GM19455 (cell line): ENCODE measurements at regions not wholly inside any gene's neighbourhood (a gene's known extent, or its start where the extent isn't known, plus 50 kb on each side); places are given as distances from the start of the nearest gene placed in this dataset.

ENCODE experiments used
- ATAC-seq: cut with Tn5 transposase; IDR thresholded peaks from one replicate; pipeline ENCODE4 v1.9.1; 2021; ENCODE audit not compliant: unreplicated experiment

DNA sequence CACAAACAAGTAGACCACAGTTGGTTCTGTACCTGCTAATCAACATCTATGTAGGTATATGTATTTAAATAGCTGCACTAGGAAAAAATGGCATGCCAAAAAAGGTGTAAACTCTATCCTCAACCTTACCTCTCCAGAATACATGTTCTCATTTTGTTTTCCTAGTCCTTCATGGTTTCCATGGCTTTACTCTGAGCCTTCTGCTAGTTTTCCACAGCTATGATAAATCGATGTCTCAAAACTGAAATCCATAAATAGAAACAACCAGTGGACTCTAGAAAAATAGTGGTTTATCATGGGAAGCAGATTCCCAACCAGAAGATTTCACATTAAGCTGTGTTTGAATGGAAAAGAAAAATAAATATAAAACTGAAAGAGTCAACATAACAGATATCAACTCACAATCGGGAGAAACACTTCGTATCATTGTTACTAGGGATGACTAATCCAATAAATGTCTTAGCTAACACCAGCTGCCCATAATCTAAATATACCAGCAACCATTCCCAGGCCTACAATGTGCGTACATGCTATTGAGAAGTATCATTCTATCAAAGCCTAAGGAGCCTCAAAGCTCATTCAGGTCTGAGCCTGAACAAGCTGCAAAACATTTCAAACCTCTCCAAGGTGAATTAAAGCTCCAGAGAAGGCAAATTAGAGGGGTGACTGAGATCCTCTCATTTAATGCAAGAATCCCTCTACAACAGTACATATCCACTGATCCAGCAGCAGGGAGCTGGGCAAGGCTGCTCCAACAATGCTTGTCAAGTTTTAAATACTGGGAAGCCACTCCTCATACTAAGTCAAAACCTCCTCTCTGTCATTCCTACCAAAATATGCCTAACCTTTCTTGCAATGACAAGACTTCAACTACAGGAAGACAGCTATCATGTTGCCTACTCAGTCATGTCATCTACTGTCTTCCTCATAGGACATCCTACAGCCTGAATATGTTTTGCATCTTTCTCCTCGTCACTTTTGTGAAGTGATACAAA is 90.2 kb downstream of the KCTD12 start:
- ATAC-seq = no peak

DNA sequence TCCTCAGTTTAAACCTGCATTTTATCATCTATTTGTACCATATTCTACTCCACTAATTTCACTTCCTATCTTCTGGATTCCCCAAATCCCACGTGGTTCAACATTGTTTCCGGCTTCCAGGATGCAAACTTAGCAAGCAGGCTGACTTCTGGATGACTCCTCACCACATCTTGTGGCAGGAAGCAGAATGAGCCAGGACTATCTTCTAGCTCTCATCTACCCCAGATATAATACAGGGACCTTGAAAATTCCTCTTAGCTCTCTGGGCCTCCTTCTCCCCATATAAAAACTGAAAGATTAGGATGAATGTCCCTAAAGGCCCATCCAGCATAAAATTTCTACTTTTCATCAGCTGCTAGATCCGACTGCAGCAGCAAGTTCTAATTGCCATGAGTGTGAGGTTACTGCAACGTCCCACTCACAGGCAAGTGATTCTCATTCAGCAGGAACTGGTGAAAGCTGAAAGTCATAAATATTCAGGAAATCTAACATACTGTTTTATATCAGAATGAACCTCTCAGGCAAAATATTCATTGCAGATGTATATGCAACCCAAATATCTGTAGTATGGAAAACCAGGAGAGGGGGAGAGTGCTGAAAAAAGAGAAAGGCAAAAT is 93.4 kb downstream of the KCTD12 start:
- no peak for ATAC-seq

DNA sequence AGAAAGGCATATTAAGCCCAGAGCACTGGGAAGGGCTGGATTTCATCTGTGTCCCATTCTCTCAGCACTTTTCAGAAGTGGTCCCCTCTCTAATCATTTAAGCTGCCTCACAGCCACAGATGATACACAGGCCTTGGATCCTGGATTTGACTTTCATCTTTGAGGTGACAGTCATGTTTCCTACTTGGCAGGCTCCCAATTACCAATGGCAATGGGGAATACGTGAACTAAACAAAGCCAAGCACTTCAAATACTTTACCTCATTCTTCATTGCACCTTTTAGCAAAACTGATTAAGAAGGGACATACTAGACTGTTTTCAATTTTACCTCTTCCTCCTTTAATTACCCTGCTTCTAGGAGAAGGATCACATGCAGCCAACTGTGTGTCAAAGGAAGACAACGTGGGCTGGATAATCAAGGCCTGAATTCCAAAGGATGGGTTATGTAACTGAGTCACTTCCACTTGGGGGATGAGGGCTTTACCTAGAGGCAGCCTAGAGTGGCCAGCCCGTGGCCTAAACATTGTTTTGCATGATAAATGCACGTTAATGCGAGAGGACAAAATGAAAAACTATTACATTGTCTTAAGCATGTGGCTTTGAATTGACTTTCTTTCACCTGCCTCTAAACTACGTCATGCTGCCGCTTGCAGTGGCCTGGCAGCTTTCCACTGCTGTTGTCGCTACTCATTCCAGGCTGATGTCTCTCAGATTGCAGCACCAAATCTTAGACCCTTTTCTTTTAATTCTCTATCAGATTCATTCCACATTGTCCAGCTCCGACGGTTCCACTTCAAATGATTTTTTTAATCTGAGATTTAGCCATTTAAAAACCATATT is 95.0 kb downstream of the KCTD12 start:
- ATAC-seq = no peak

DNA sequence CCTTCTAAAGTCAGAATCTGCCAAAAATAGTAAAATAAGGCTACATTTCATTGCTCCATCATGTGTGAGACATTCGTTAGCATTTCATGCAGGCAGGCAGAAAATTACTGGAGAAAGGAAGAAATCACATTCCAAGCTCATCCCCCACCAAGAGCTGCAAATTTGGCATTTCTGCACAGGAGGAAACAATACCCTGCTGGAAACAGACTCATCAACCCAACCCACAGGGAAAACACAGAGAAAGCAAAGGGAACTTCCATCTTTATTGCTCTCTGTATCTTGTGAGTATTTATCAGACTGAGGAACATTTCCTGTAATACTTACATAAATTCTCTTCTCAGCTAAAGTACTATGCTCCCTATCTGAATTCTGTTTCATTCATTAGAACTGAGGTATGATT is 95.7 kb downstream of the KCTD12 start:
- no peak for ATAC-seq

DNA sequence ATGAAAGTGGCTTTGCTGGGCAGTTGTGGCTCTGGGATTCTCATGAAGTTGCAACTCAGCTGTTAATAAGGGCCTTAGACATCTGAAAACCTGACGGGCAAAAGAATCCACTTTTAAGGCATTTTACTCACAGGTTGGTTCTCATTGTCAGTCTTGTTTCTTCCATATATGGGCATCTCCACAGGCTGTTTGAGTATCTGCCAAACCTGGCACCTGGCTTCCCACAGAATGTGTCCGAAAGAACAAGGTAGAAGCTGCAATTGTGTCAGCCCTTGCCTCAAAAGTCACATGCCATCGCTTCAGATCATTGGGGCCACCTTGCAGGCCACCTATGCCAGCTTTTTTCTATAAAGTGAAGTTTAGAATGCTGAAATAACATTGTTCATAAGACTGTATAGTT is 102.4 kb downstream of the KCTD12 start:
- ATAC-seq = no peak

DNA sequence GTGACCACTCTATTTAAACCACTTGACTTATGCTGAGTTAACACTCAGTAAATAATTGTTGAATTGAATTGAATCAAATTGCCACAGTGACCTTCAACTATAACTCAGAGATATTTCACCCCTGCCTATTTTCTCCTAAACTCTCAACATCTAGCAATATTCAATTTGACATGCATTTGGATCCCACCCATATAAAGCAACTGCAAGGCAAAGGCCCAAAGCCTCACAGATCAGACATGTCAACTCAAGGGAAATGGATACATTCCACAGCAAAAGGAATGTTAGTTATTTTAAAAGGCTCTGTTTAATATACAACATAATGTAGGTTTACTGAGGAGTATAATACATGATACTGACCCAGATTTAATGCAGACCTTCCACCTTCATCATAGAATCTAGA is 107.4 kb downstream of the KCTD12 start:
- ATAC-seq = no peak

DNA sequence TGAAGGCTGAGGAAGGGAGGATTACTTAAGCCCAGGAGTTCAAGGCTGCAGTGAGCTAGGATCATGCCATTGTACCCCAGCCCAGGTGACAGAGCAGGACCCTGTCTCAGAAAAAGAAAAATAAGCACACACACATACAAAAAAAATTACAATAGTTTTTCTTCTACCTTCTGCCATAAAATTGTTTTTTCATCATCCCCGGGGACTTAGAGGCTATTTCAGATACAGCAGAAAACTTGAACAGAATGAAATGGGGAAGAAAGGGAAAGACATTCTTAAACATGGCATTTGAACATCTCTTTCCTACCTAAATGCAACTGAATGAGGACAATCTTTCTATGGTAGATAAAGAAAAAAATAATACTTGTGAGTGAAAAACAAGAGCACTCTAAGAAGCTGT is 109.1 kb downstream of the KCTD12 start:
- no peak for ATAC-seq

DNA sequence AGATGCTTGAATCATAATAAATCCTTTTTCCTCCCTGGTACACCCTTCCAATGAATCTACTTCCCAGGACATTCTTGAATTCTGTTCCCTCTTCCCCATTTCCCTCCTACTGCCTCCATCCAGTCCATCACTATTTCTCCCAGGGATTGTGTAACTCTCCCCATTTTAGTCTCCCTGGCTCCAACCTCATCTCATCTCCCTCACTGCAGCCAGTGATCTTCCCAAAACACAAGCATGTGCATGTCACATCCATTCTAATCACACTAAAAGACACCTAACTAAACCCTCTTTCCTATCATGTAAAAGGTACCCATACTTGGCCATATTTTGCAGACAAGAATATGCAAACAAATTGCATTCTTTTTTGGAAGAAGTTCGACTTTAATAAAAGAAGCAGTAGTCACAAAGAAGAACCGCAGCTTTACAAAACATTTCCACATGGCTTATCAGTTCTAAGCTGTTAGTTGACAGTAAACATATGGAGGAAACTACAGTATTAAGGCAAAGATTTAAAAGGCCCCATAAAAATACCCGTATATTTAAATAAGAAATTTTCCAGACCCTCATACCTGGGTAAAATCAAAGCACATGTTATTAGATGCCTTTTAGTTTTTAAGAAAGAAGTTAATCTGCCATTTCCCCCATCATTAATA is 111.0 kb downstream of the KCTD12 start:
- ATAC-seq = no peak

DNA sequence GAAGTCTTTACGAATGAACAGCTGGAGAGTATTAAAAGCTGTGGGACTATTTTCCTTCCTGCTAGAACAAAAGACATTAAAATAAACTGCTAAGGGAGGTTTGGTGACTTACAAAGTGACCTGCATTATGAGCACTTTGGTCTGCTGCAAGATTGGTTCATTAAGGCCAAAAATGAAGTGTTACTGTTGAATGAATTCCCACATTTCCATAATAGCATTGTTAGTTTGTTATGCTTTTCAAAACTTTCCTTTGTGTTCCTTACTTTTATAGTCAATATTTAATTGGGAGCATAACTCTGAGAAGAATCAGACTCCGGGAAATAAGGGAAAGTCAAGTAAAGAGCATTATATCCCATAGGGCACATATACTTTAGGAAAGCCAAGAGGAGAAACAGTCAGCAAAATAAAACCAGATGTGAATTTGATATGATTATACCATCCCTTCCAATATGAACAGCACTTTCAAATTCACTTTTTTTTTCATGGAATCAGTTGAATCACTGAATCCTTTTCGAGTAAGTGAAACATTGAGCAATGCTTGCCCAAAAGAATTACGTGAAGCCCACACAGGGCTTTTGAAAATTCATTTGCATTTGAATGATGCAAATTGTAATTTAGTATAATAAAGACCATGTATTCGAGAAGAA is 112.6 kb downstream of the KCTD12 start:
- no peak for ATAC-seq

DNA sequence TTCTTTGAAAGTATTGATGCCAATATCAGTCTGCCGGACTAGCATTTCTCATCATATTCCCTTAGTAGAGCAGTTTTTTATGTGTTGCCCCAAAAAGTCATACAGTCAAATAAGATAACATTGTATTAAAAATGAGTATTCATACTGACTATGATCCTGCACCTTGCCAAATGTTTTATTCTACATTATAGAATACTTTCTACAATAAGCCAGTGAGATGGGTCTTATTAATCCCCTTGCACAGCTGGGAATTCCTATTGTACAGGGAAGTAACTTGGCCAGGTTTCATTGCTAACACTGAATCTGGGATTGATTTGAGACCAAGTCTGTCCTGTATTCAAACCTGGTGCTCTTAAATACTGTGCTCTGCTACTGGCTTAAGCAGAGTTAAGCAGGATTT is 114.0 kb downstream of the KCTD12 start:
- ATAC-seq = no peak

DNA sequence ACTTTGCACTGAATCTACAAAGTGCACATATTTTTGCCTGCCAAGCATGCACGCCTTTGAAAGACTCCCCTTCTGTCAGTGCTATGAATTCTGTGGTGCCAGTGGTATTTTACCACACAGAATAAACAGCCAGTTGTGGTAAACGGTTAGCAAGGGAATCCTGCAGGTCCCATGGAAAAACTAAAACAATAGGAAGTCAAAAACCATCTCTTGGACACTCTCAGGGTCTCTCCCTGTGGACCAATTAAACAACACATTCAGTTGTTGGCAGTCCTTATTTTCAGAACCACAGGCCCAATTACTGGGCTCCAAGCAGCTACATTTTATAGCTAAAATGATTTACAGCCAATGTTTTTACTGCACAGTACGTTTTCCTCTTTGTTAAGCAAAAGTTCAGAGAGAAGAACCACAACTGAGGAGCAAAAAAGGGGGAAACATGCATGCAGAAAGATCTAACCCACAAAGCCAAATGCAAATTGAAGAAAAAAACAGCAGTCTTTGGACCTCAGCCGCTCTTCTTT is 116.9 kb downstream of the KCTD12 start:
- no peak for ATAC-seq

DNA sequence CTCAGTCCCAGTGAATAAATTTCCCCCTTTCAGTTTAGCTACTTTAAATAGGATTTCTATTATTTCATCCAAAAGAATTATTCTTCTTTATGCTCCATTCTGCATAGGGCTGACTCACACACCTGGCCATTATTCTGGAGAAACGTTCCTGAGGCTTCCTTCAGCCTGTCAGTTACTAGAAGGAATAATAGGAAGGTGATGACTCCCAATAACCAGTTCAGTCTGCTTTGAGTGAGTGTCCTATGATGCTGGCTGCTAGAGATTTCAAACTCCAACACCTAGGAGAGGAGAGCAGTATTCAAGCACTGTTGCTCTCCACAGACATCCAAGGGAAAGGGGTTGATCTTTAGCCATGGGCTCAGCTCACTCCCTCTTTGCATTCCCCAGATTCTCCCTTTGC is 117.8 kb downstream of the KCTD12 start:
- no peak for ATAC-seq

DNA sequence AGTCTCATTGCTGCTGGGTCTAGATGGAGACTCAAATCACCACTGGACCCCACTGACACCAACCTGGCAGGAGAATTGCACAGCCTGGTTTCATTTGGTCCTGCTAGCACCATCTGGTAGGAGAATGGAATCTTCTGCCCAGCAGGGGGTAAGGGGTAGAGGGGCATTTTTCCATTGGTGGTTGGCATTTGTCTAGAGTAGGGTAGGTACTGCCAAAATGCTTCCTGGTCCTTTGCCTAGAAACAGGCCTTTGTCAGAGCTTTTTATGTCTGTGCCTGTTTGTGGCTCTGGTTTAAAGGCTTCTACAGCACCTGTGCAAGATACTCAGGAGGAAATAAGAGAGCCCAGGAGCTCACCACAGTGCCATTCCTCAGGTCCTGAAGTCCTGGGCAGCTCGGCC is 121.3 kb downstream of the KCTD12 start:
- ATAC-seq = no peak

DNA sequence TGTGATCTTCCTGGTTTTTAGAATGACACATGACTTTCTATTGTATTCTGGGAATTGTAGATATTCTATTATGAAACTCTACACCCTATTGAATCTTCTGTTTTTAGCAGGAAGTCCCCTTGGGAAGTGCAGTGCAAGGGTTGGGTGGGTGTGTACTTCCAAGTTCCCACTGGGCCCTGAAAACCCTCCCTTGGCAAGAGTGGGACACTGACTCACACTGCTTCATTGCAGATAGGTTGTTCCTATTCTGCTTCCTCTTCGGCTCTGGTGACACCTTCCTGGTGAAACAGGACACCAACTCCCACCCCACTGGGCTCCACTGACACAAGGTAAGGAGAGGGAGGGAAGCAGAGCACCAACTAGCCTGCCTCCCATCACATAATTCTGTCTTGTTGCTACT is 121.8 kb downstream of the KCTD12 start:
- no peak for ATAC-seq

DNA sequence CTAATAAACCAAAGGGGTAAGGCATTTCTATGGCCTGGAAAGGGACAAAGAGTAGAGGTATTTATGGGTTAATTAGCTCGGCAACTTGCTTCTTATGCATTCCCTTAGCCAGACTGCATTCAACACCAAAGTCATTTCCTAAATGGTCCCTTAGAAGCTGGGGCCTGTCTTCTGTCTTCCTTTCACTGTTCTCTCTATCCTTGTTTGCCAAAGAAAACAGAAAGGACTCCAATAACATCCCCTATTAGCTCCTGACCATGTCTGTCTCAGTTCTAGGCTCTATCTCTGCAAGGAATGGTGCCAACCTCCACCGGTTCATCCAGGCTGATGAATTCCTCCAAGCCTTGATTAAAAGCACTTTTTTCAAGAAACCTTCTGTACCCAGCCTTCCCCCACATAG is 123.5 kb downstream of the KCTD12 start:
- no peak for ATAC-seq

DNA sequence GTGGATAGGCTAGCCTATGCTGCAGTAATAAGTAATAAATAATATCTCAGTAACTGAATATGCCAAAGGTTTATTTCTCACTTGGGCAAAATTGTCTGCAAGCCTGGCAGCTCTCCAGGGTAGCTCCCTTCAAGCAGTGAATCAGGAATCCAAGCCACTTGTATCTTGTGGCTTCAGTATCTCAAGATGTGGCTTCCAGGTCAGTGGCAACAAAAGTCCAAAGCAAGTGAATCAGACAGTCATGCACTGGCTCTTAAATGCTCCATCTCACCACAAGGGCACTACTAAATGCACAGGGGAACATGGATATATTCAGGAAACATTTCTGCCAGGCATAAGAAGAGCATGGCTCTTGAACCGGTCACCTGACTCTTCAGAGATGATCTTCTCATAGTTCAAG is 126.3 kb downstream of the KCTD12 start:
- no peak for ATAC-seq

DNA sequence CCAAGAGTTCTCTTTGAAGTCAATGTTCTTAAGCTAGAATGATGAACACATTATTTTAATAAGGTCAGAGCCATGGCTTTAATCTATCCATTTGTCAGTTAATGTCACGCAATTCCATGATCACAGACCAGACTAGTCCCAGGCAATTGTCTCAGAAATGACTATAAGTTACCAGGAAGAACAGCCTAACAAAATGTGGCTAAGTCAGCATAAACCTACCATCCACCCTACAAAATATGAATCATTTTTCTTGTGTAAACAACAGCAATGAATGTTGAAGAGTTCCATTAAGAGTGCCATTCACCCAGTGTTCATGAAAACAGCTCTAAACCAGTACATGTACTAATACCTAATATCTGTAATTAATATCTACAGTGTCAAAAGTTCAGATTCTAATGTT is 127.5 kb downstream of the KCTD12 start:
- no peak for ATAC-seq

DNA sequence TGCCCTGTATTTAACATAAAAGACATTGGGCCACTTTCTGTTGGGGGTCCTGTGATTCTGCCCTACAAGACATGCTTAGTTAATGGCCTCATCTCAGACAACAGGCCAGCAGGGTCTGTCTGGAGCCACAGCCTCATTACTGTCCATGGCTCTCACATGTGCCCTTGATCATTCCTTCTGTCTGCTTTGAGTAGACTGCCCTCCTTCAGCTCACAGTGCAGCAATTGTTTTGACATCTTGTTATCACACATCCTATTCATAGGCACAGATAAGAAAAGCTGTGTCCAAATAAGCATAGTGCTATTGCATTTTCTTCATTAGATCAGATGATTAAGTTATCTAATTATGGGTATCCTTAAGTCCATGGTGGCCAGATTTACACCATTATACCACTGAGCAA is 127.9 kb downstream of the KCTD12 start:
- ATAC-seq = no peak

DNA sequence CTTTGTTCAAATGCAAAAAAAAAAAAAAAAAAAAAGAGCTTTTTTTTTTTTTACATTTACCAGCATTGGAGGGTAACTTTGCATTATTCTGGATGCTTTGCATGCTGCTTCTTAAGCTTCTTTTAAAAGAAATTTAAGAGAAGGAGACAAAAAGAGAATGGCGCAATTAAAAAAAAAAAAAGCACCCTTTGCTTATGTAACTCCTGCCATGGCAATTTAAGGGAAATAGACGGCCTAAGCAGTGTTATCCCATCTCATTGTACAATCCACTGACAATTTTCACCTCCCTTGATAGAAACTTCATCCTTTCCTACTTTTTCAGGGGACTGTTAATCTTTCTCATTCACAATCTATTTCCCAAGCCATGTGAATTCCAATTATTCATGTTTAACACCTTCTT is 129.8 kb downstream of the KCTD12 start:
- ATAC-seq = no peak

DNA sequence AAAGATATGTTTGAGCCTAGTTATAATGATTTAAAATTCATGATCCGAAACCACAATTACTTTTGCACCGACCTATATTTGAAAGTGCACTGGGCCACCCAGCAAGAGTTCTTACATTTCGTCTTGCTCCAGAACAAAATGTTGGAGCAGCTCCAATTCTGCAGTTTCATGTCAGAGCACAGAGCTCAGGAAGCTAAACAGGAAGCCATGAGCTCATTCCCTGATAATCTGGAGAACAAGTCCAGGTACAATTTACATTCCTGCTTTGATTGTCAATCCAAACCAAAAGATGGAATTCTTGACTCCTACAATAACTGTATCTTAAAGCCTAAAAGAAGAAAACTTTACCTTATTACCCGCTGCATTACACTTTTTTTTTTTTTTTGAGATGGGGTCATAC is 131.8 kb downstream of the KCTD12 start:
- no peak for ATAC-seq
